ENCODE measurements at regions not wholly inside any gene's neighbourhood (a gene's known extent, or its start where the extent isn't known, plus 50 kb on each side); places are given as distances from the start of the nearest gene placed in this dataset.
"Not testable (repeated sequence)": the region's sequence is repeated elsewhere in the genome, so short reads cannot be mapped to it uniquely, and the experiment has no call there.

DNA sequence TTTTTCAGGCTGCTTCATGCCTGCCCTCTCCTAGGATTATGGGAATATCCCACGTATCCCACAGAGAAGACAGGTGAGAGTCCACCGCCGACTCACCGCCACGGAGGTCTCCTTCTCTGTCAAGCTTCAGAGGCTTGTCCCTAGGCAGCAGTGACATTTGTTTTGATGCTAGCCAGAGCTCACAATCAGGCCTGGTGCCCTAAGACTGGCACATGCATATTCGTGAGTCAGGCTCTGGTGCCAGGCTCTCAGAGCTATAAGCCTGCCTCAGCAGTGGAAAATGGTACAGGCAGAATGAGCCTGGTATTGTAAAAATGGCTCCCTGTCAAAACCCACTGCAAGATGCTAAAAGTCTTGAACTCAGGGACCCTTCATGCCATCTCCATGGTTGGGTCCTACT lies 65.5 kb downstream of the RBMY1A1 start:
- Mint-ChIP-seq H3K36me3 (ENCODE audit: low read depth) (no peaks in the 10 kb centered on the region), H3K4me3 (no peak overlapping the region), H3K27me3 (ENCODE audit: low read depth) (no peaks in the 10 kb centered on the region), H3K27ac (no peak overlapping the region), H3K9me3 (no peaks in the 10 kb centered on the region), H3K4me1 (ENCODE audit: low read depth) (no peaks in the 10 kb centered on the region)
- DNase-seq, result no peak
- CTCF ChIA-PET, result no interaction called here
- intact Hi-C loops (cut with micrococcal nuclease), result no loop called here

DNA sequence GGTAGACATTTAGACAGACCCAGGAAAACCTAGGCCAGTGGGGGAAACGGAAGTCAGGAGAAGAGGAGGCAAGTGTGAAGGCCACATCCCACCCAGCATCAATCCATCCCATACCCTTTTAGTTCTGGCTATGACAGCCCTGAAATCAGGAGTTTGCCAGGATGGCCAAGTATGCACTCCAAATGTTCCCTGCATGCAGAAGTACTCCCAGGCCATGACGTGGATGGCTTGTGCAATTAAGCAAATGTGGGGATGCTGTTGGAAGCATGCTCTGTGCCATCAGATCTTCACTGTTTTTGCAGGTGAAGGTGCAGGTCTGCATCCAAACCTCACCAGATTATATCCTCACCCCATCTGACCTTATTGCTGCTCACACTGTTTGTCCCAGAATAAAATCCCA lies 66.8 kb downstream of the RBMY1A1 start:
- Mint-ChIP-seq H3K4me1 (ENCODE audit: low read depth) (no peaks in the 10 kb centered on the region), H3K27me3 (ENCODE audit: low read depth) (no peaks in the 10 kb centered on the region), H3K9me3 (no peaks in the 10 kb centered on the region), H3K4me3 (no peak overlapping the region), H3K36me3 (ENCODE audit: low read depth) (no peaks in the 10 kb centered on the region), H3K27ac (no peak overlapping the region)
- intact Hi-C loops (cut with micrococcal nuclease), result no loop called here
- CTCF ChIA-PET, result no interaction called here
- no peak for DNase-seq

DNA sequence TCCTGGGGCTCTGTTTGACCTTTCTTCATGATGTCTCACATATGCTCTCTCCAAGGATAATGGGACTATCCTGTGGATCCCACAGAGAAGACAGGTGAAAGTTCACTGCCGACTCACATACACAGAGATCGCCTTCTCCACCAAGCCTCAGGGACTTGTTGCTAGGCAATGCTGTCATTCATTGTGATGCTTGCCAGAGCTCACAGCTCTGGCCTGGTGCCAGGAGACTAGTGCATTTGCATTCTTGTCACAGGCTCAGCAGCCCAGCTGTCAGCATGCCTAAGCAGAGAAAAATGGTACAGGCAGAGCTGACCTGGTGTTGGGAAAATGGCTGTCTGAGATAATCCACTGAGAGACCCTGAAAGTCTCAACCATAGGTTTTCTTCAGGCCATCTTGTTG lies 67.9 kb downstream of the RBMY1A1 start:
- Mint-ChIP-seq H3K27me3 (ENCODE audit: low read depth) (no peaks in the 10 kb centered on the region), H3K4me3 (no peak overlapping the region), H3K27ac (no peak overlapping the region), H3K9me3 (no peaks in the 10 kb centered on the region), H3K4me1 (ENCODE audit: low read depth) (no peaks in the 10 kb centered on the region), H3K36me3 (ENCODE audit: low read depth) (no peaks in the 10 kb centered on the region)
- intact Hi-C loops (cut with micrococcal nuclease), result no loop called here
- DNase-seq, result no peak
- CTCF ChIA-PET, result no interaction called here

- intact Hi-C loops (cut with micrococcal nuclease), result no loop called here
- Mint-ChIP-seq H3K36me3 (ENCODE audit: low read depth) (no peaks in the 10 kb centered on the region), H3K4me3 (no peak overlapping the region), H3K4me1 (ENCODE audit: low read depth) (no peaks in the 10 kb centered on the region), H3K27ac (no peak overlapping the region), H3K27me3 (ENCODE audit: low read depth) (no peaks in the 10 kb centered on the region), H3K9me3 (no peaks in the 10 kb centered on the region)
- CTCF ChIA-PET, result no interaction called here
- DNase-seq, result no peak
Measured at GRCh38 chrY:21636137-21636536, 101.5 kb downstream of the RBMY1A1 start.

DNA sequence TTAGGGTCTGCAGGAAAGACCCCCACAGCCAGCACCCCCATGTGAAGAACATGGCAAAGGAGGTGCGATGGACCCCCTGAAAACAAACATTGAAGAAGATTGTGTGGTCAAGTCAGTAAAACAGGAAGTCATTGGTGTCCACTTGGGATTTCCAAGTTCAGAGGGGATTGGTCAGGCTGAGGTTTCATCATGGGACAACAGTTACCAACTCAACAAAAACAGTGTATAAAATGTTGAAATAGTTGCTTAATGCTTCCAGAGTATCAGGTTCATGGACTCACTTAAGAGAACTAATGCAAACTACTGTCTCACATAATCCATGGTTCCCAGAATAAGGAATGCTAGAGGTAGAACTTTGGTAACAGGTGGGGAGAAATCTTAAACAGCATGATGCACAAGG lies 115.8 kb downstream of the RBMY1A1 start:
- no peaks in the 10 kb centered on the region for H3K36me3 Mint-ChIP-seq (ENCODE audit: low read depth)
- no peak for DNase-seq
- H3K9me3 Mint-ChIP-seq, result no peaks in the 10 kb centered on the region
- H3K27me3 Mint-ChIP-seq (ENCODE audit: low read depth), result no peaks in the 10 kb centered on the region
- intact Hi-C loops (cut with micrococcal nuclease), result no loop called here
- no peak overlapping the region for H3K27ac Mint-ChIP-seq
- CTCF ChIA-PET, result no interaction called here
- H3K4me1 Mint-ChIP-seq (ENCODE audit: low read depth), result no peaks in the 10 kb centered on the region
- no peak overlapping the region for H3K4me3 Mint-ChIP-seq

DNA sequence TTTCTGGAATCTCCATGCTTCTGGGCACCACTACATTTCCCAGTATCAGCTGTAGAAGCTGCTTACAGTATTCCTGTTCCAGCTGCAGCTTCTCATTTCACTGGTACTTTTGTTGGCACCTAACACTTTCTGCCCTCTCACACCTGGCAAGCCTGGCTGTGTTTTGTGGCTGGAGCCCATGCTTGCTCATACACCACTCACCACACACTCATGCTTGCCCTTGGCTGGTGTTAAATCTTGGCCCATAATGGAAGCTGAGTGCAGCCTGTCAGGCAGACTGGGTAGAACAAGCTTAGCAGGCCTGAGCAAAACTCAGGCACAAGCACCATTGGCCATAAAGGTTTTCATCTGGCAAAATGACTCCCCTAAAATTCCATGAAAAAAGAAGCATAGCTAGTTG lies 124.4 kb downstream of the RBMY1A1 start:
- H3K27me3 Mint-ChIP-seq (ENCODE audit: low read depth); H3K4me1 Mint-ChIP-seq (ENCODE audit: low read depth); H3K4me3 Mint-ChIP-seq; intact Hi-C loops (cut with micrococcal nuclease); H3K27ac Mint-ChIP-seq; DNase-seq; H3K36me3 Mint-ChIP-seq (ENCODE audit: low read depth); CTCF ChIA-PET; H3K9me3 Mint-ChIP-seq: not testable (repeated sequence)

- H3K4me1 Mint-ChIP-seq (ENCODE audit: low read depth); H3K4me3 Mint-ChIP-seq; H3K27me3 Mint-ChIP-seq (ENCODE audit: low read depth); H3K27ac Mint-ChIP-seq; intact Hi-C loops (cut with micrococcal nuclease); CTCF ChIA-PET; H3K36me3 Mint-ChIP-seq (ENCODE audit: low read depth); H3K9me3 Mint-ChIP-seq: not testable (repeated sequence)
- peak; percentile 12 for DNase-seq
Measured at GRCh38 chrY:21679590-21679989, 144.9 kb downstream of the RBMY1A1 start.

- H3K27ac Mint-ChIP-seq; H3K4me1 Mint-ChIP-seq (ENCODE audit: low read depth); H3K27me3 Mint-ChIP-seq (ENCODE audit: low read depth); H3K36me3 Mint-ChIP-seq (ENCODE audit: low read depth); H3K9me3 Mint-ChIP-seq; H3K4me3 Mint-ChIP-seq; DNase-seq; CTCF ChIA-PET; intact Hi-C loops (cut with micrococcal nuclease): not testable (repeated sequence)
Measured at GRCh38 chrY:21686369-21686768, 151.7 kb downstream of the RBMY1A1 start.

DNA sequence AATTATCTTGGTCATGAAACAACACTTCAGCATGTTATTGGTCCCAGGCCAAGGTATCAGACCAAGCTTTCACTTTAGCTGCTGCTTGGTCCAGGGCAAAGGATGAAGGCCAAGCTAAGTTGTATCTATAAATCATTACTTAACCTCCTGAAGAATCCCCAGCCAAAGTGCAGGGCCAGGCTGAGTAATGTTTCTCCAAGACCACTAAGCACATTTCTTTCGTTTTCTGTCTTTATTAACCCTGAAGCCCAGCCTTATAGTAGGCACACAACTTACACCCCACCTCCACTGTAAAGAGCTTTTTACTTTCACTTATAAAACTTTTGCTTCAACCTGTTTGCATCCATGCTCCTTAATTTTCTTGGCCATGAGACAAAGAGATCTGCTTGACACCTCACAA lies 167.3 kb downstream of the RBMY1A1 start:
- H3K9me3 Mint-ChIP-seq; H3K36me3 Mint-ChIP-seq (ENCODE audit: low read depth); H3K27me3 Mint-ChIP-seq (ENCODE audit: low read depth); DNase-seq; intact Hi-C loops (cut with micrococcal nuclease); H3K4me1 Mint-ChIP-seq (ENCODE audit: low read depth); CTCF ChIA-PET; H3K4me3 Mint-ChIP-seq; H3K27ac Mint-ChIP-seq: not testable (repeated sequence)

DNA sequence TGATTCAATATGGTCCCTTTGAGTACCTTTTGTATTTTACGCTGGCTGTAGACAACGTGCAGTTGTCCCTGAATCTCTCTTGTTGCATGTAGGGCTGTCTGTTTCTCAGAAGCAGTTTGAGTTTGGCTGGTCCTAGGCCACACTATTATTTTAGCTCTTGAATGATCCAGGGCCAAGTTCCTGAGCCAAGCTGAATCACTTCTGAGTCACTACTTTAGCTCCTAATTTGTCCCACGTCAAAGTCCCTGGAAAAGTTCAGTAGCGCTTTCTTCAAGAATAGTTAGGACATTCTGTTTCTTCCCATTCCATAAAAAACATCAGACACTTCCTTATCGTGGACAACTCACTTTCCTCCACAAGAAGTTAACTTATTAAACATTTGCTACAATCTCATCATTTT lies 168.2 kb downstream of the RBMY1A1 start:
- H3K4me3 Mint-ChIP-seq; DNase-seq; intact Hi-C loops (cut with micrococcal nuclease); CTCF ChIA-PET; H3K36me3 Mint-ChIP-seq (ENCODE audit: low read depth); H3K27ac Mint-ChIP-seq; H3K4me1 Mint-ChIP-seq (ENCODE audit: low read depth); H3K27me3 Mint-ChIP-seq (ENCODE audit: low read depth); H3K9me3 Mint-ChIP-seq: not testable (repeated sequence)

DNA sequence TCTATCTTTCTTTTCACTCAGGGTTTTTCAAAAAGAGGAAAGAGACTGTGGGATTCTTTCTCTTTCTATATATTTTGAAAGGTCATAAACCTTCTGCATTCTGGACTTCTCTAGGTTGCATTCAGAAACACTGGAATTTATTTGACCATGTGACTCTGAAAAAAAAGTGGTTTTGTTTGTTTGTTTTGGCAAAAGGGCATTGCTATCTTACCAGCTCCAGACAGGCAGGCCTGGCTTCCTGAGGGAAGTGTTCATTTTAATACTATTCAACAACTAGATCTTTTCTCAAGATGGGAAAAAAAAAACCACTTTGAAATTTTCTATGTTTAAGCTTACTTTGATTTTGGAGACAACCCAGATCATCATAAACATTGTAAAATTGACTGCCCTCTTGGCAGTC lies 170.6 kb downstream of the RBMY1A1 start:
- intact Hi-C loops (cut with micrococcal nuclease), result no loop called here
- H3K4me1 Mint-ChIP-seq (ENCODE audit: low read depth), result peaks cover 7% of the 10 kb centered on the region
- no peak for DNase-seq
- no peaks in the 10 kb centered on the region for H3K27me3 Mint-ChIP-seq (ENCODE audit: low read depth)
- H3K9me3 Mint-ChIP-seq, result peaks cover 3% of the 10 kb centered on the region
- H3K4me3 Mint-ChIP-seq, result no peak overlapping the region
- H3K36me3 Mint-ChIP-seq (ENCODE audit: low read depth), result peaks cover 2% of the 10 kb centered on the region
- H3K27ac Mint-ChIP-seq, result no peak overlapping the region
- CTCF ChIA-PET, result no interaction called here

DNA sequence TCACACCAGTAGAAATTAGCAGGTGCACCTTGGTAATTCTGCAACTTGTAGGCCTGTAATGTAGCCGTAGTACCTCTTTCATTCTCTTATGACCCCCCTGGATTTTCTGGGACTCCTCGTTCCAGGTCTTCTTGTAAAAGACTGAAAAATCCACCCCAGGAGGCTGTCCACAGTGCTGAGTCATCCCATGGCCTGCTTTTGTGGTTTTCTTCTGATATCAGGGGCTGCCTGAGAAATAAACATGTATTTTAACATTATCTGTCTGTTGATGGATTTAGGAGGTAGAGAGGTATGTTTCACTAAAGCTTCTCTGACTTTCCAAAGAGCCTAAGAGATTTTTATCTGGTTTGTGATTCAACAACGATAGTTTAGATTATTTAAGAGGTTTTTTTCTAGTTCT lies 171.9 kb downstream of the RBMY1A1 start:
- H3K9me3 Mint-ChIP-seq; H3K4me1 Mint-ChIP-seq (ENCODE audit: low read depth); intact Hi-C loops (cut with micrococcal nuclease); H3K36me3 Mint-ChIP-seq (ENCODE audit: low read depth); H3K4me3 Mint-ChIP-seq; H3K27ac Mint-ChIP-seq; DNase-seq; H3K27me3 Mint-ChIP-seq (ENCODE audit: low read depth); CTCF ChIA-PET: not testable (repeated sequence)

DNA sequence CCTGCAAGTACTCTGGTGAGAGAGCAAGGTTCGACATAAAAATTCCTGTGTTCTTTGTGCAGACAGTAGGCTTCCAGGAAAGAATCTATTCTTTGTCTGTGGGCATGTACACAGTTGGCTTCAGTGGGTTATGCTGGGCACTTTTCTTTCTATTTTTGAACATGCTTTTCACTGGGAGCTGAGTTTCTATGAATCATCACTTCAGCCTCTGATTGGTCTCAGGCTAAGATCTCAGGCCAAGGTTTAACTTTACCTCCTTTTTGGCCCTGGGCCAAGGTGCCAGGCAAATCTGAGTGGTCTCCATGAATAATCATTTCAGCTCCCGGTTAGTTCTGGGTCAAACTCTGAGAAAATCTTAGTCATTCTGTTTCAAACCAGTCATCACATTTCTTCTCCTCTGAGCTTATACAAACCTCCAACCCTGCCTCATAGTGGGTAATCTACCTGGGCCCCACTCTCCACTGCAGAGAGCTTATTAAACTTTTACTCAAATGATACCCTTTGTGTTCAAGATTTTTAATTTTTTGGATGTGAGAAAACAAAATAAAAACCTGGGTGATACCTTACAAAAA lies 158.8 kb downstream of the RBMY1D start:
- DNase-seq; CTCF ChIA-PET; H3K4me1 Mint-ChIP-seq (ENCODE audit: low read depth); H3K27me3 Mint-ChIP-seq (ENCODE audit: low read depth); intact Hi-C loops (cut with micrococcal nuclease); H3K4me3 Mint-ChIP-seq; H3K27ac Mint-ChIP-seq; H3K36me3 Mint-ChIP-seq (ENCODE audit: low read depth); H3K9me3 Mint-ChIP-seq: not testable (repeated sequence)

DNA sequence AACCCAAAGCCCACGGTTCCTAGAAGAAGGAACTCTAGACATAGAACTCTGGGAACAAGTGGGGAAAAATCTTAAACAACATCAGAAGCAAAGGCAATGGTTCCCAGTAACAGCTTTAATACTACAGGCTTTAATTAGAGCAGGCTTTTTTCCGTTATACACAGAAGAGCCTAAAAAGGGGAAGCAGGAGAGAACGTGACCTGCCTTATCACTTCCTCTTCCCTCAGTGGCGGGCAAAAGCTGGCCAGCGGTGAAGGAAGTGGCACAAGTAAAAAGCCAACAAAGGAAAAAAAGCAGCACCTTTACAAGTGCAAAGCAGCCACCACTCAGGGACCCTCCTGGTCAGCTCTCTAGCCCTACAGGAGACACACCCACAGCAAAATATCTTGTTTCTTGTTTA lies 149.3 kb downstream of the RBMY1D start:
- CTCF ChIA-PET; H3K4me3 Mint-ChIP-seq; H3K27ac Mint-ChIP-seq; H3K4me1 Mint-ChIP-seq (ENCODE audit: low read depth); DNase-seq; intact Hi-C loops (cut with micrococcal nuclease); H3K36me3 Mint-ChIP-seq (ENCODE audit: low read depth); H3K27me3 Mint-ChIP-seq (ENCODE audit: low read depth); H3K9me3 Mint-ChIP-seq: not testable (repeated sequence)
